ENCODE measurements at regions not wholly inside any gene's neighbourhood (a gene's known extent, or its start where the extent isn't known, plus 50 kb on each side); places are given as distances from the start of the nearest gene placed in this dataset.

GRCh38 chr1:224851210-224851847 lies 78.1 kb upstream of the DNAH14 start:
- peak; percentile 45 for DNase-seq
- H3K4me1 ChIP-seq (ENCODE audit: control insufficient read depth in 1 of 2, insufficient read depth in 2 of 2, low read depth in 1 of 2, low read length in 1 of 2), result no peaks in the 10 kb centered on the region
- no peaks in the 10 kb centered on the region for H3K36me3 ChIP-seq (replicated peaks in 1 of 2; ENCODE audit: control insufficient read depth in 1 of 2, insufficient read depth in 2 of 2, low read length in 1 of 2)
- no peak overlapping the region for H3K9ac ChIP-seq
- no peak for TF ChIP-seq FOXJ3 (CRISPR knock-in tag; IDR thresholded peaks at IDR 0.05)
- TF ChIP-seq, protein P1, sequence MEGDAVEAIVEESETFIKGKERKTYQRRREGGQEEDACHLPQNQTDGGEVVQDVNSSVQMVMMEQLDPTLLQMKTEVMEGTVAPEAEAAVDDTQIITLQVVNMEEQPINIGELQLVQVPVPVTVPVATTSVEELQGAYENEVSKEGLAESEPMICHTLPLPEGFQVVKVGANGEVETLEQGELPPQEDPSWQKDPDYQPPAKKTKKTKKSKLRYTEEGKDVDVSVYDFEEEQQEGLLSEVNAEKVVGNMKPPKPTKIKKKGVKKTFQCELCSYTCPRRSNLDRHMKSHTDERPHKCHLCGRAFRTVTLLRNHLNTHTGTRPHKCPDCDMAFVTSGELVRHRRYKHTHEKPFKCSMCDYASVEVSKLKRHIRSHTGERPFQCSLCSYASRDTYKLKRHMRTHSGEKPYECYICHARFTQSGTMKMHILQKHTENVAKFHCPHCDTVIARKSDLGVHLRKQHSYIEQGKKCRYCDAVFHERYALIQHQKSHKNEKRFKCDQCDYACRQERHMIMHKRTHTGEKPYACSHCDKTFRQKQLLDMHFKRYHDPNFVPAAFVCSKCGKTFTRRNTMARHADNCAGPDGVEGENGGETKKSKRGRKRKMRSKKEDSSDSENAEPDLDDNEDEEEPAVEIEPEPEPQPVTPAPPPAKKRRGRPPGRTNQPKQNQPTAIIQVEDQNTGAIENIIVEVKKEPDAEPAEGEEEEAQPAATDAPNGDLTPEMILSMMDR (IDR thresholded peaks at IDR 0.05), result peak; percentile 80
- no peak for TF ChIP-seq TEAD4 (IDR thresholded peaks at IDR 0.05; ENCODE audit: borderline replicate concordance, insufficient read depth)
- TF ChIP-seq NFIC (IDR thresholded peaks at IDR 0.05; ENCODE audit: borderline replicate concordance), result no peak
- peak; percentile 68 for TF ChIP-seq RAD21 (IDR thresholded peaks at IDR 0.05; ENCODE audit: low read length)
- TF ChIP-seq SMC3 (IDR thresholded peaks at IDR 0.05; ENCODE audit: low read depth, low read length), result peak; percentile 80
- TF ChIP-seq, protein P2, sequence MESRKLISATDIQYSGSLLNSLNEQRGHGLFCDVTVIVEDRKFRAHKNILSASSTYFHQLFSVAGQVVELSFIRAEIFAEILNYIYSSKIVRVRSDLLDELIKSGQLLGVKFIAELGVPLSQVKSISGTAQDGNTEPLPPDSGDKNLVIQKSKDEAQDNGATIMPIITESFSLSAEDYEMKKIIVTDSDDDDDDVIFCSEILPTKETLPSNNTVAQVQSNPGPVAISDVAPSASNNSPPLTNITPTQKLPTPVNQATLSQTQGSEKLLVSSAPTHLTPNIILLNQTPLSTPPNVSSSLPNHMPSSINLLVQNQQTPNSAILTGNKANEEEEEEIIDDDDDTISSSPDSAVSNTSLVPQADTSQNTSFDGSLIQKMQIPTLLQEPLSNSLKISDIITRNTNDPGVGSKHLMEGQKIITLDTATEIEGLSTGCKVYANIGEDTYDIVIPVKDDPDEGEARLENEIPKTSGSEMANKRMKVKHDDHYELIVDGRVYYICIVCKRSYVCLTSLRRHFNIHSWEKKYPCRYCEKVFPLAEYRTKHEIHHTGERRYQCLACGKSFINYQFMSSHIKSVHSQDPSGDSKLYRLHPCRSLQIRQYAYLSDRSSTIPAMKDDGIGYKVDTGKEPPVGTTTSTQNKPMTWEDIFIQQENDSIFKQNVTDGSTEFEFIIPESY (IDR thresholded peaks at IDR 0.05; ENCODE audit: borderline replicate concordance, low read depth), result no peak
- no peaks in the 10 kb centered on the region for H3K9me2 ChIP-seq
- ChIA-PET CTCF (interaction anchor here (0.6 to 8.6 kb wide), 57 partner anchors 8 to 600 kb away, joined by 3 to 166 read pairs (median 4); no protein-coding TSS in a partner anchor), POLR2A (no interaction called here)
- no peaks in the 10 kb centered on the region for H3F3A ChIP-seq (replicated peaks; ENCODE audit: insufficient read depth)
- 61% methylated on average over 5 of the region's 6 CpGs for WGBS (ENCODE audit: low lambda C conversion rate)
- H4K20me1 ChIP-seq (ENCODE audit: insufficient read depth), result no peaks in the 10 kb centered on the region
- no peak overlapping the region for H3K27ac ChIP-seq (ENCODE audit: low read depth in 2 of 2, low read length in 1 of 2)
- H3K4me2 ChIP-seq, result no peak overlapping the region
- no peaks in the 10 kb centered on the region for H3K79me2 ChIP-seq (ENCODE audit: insufficient read depth)
- no peaks in the 10 kb centered on the region for H3K27me3 ChIP-seq (ENCODE audit: insufficient read depth)
- H3K9me3 ChIP-seq, result no peaks in the 10 kb centered on the region
- no peak overlapping the region for H2AFZ ChIP-seq (ENCODE audit: low read depth)
- H3K4me3 ChIP-seq (ENCODE audit: low read depth in 2 of 2, low read length in 1 of 2), result no peak overlapping the region

DNA sequence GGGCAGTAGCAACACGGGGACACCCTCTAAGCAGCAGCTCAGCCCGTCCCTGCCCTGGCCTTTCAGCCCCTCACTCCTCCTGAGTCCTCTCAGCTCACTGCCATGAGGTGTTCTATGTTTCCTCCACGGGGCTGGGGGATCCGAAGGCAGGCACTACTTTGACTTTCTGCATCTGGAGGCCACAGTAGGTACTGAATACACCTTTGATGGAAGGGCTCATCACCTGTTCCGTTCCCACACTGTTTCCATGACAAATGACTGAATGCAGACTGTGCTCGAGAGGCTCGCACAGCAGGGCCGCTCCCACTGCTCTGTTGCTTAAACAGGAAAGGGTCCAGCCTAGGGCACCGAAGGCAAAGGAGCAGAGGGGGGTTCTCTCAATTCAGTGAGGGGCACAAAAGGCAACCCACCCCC lies 77.6 kb upstream of the DNAH14 start:
- DNase-seq, result no peak
- TF ChIP-seq, protein P2 (IDR thresholded peaks at IDR 0.05; ENCODE audit: borderline replicate concordance, low read depth), result no peak
- no peak for TF ChIP-seq RCOR1 (IDR thresholded peaks at IDR 0.05; ENCODE audit: low read length)
- TF ChIP-seq NRF1 (IDR thresholded peaks at IDR 0.05; ENCODE audit: low read depth, low read length), result no peak
- TF ChIP-seq, protein P3, sequence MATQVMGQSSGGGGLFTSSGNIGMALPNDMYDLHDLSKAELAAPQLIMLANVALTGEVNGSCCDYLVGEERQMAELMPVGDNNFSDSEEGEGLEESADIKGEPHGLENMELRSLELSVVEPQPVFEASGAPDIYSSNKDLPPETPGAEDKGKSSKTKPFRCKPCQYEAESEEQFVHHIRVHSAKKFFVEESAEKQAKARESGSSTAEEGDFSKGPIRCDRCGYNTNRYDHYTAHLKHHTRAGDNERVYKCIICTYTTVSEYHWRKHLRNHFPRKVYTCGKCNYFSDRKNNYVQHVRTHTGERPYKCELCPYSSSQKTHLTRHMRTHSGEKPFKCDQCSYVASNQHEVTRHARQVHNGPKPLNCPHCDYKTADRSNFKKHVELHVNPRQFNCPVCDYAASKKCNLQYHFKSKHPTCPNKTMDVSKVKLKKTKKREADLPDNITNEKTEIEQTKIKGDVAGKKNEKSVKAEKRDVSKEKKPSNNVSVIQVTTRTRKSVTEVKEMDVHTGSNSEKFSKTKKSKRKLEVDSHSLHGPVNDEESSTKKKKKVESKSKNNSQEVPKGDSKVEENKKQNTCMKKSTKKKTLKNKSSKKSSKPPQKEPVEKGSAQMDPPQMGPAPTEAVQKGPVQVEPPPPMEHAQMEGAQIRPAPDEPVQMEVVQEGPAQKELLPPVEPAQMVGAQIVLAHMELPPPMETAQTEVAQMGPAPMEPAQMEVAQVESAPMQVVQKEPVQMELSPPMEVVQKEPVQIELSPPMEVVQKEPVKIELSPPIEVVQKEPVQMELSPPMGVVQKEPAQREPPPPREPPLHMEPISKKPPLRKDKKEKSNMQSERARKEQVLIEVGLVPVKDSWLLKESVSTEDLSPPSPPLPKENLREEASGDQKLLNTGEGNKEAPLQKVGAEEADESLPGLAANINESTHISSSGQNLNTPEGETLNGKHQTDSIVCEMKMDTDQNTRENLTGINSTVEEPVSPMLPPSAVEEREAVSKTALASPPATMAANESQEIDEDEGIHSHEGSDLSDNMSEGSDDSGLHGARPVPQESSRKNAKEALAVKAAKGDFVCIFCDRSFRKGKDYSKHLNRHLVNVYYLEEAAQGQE (IDR thresholded peaks at IDR 0.05; ENCODE audit: low read depth, low read length), result no peak
- no peak for TF ChIP-seq YY1 (IDR thresholded peaks at IDR 0.05; ENCODE audit: low read depth)
- TF ChIP-seq GATA2 (CRISPR knock-in tag; IDR thresholded peaks at IDR 0.05), result no peak
- no peak for TF ChIP-seq NFIC (IDR thresholded peaks at IDR 0.05; ENCODE audit: borderline replicate concordance)
- TF ChIP-seq POLR2AphosphoS5 (IDR thresholded peaks at IDR 0.05; ENCODE audit: low read depth, low read length), result no peak
- TF ChIP-seq USF2 (IDR thresholded peaks at IDR 0.05; ENCODE audit: borderline replicate concordance, low read depth, low read length), result no peak
- TF ChIP-seq GABPA (IDR thresholded peaks at IDR 0.05; ENCODE audit: low read depth), result no peak
- TF ChIP-seq RAD21 (IDR thresholded peaks at IDR 0.05; ENCODE audit: low read length), result no peak

More for the DNA sequence above, 77.6 kb upstream of the DNAH14 start:
- H3K9ac ChIP-seq, result no peak overlapping the region
- WGBS (ENCODE audit: low lambda C conversion rate), result 59% methylated on average over 8 of the region's 9 CpGs
- no peaks in the 10 kb centered on the region for H3K4me1 ChIP-seq (ENCODE audit: control insufficient read depth in 1 of 2, insufficient read depth in 2 of 2, low read depth in 1 of 2, low read length in 1 of 2)
- H3K9me2 ChIP-seq, result no peaks in the 10 kb centered on the region
- H2AFZ ChIP-seq (ENCODE audit: low read depth), result no peak overlapping the region
- no peaks in the 10 kb centered on the region for H3K9me3 ChIP-seq
- H3K36me3 ChIP-seq (replicated peaks in 1 of 2; ENCODE audit: control insufficient read depth in 1 of 2, insufficient read depth in 2 of 2, low read length in 1 of 2), result no peaks in the 10 kb centered on the region
- H3K27ac ChIP-seq (ENCODE audit: low read depth in 2 of 2, low read length in 1 of 2), result no peak overlapping the region
- no peaks in the 10 kb centered on the region for H3F3A ChIP-seq (replicated peaks; ENCODE audit: insufficient read depth)
- no peaks in the 10 kb centered on the region for H3K79me2 ChIP-seq (ENCODE audit: insufficient read depth)
- H3K4me2 ChIP-seq, result no peak overlapping the region
- ChIA-PET POLR2A (no interaction called here), CTCF (interaction anchor here (0.7 to 8.6 kb wide), 55 partner anchors 8 to 394 kb away, joined by 3 to 166 read pairs (median 4); no protein-coding TSS in a partner anchor)
- H4K20me1 ChIP-seq (ENCODE audit: insufficient read depth), result no peaks in the 10 kb centered on the region
- H3K27me3 ChIP-seq (ENCODE audit: insufficient read depth), result no peaks in the 10 kb centered on the region
- no peak overlapping the region for H3K4me3 ChIP-seq (ENCODE audit: low read depth in 2 of 2, low read length in 1 of 2)

Measured in SK-N-SH (cell line).